ENCODE measurements at regions not wholly inside any gene's neighbourhood (a gene's known extent, or its start where the extent isn't known, plus 50 kb on each side); places are given as distances from the start of the nearest gene placed in this dataset.

DNA sequence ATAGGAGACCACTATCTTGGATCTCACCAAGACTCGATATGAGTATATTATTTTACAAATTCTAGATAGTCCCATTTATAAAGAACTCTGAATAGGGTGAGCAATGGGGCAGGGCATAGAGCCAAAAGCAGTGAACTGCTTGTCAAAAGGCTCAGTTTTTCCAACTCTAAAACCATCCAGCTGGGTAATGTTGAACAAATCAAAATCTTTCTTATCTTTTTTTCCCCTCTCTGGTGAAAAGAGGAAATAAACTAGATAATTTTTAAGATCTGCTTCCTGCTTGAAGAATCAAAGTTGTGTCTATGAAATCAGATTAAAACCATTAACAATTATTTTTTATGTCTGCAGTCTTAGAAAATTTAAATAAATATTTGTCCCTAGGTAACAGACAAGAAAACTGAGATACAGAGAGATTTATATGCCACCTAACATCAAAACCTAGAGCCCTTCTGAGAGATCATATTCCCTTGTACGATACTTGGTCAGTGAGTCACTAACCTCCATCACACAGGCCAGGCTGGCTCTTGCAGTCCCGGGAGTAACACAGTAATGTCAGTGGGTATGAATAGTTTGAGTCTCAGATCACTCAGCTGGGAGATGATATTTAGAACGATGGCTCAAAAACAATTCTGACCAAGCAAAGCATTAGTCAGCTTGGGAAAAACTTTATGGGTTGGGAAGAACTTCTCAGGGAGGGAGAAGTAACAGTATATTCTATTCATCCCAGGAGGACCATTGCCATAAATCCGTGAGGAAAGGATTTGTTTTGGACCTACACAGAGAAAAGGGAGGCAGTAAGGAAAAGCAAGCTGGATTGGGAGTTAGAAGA lies 178.8 kb downstream of the REEP3 start:
- Mint-ChIP-seq H3K27ac (no peak overlapping the region), H3K9me3 (no peaks in the 10 kb centered on the region), H3K4me1 (no peaks in the 10 kb centered on the region), H3K27me3 (ENCODE audit: low read depth in 3 of 3) (peaks cover 0 to 3% (median 1%) of the 10 kb centered on the region in 3 donors), H3K36me3 (no peaks in the 10 kb centered on the region), H3K4me3 (no peak overlapping the region)
- DNase-seq = no peak

DNA sequence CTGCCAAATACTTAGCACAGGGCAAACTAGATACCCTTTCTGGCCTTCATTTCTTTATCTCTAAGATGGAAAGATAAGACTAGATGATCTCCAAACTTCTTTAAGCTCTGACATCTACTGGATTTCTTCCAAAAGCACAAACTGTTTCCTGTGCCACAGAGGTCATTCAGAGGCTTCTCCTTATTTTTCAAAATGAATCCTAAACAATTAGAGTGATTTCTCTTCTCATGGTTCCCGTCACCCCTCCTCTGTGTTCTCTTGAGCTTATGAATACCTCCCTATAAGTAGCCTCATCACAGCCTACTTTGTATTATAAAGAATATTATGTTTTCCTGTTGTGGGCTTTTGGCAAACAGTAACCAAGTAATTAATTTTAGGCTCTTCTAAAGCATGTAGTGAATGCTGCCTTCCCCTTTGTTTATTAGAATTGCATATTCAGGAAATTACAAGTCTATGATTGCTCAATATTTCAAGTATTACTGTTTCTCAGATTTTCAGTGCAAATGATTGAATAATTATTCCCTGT lies 179.5 kb downstream of the REEP3 start:
- Mint-ChIP-seq H3K27me3 (ENCODE audit: low read depth in 3 of 3) (peaks cover 0 to 3% (median 1%) of the 10 kb centered on the region in 3 donors), H3K9me3 (no peaks in the 10 kb centered on the region), H3K36me3 (no peaks in the 10 kb centered on the region), H3K4me1 (no peaks in the 10 kb centered on the region), H3K4me3 (no peak overlapping the region), H3K27ac (no peak overlapping the region)
- DNase-seq = no peak

DNA sequence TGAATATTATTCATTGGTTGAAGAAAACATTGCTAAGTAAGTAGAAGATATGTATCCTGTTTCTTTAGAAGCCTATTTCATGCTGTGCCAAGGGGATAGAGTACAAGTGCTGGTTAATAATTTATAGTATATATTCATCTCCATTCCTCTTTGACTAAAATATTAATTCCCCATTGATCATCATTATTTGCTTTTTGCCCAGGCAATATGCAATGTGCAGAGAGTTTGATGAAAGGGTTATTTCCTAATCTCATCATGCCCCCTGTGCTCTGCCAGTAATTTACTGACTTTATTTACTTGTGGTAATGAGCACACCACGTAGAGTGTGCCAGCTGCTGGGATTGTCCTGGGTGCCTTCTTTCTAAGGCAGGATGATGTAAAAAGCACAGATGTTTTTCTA lies 180.9 kb downstream of the REEP3 start:
- no peak for DNase-seq
- Mint-ChIP-seq H3K27ac (no peak overlapping the region), H3K4me1 (no peaks in the 10 kb centered on the region), H3K27me3 (ENCODE audit: low read depth in 3 of 3) (peaks cover 1 to 4% (median 2%) of the 10 kb centered on the region in 3 donors), H3K36me3 (no peaks in the 10 kb centered on the region), H3K4me3 (no peak overlapping the region), H3K9me3 (no peaks in the 10 kb centered on the region)

DNA sequence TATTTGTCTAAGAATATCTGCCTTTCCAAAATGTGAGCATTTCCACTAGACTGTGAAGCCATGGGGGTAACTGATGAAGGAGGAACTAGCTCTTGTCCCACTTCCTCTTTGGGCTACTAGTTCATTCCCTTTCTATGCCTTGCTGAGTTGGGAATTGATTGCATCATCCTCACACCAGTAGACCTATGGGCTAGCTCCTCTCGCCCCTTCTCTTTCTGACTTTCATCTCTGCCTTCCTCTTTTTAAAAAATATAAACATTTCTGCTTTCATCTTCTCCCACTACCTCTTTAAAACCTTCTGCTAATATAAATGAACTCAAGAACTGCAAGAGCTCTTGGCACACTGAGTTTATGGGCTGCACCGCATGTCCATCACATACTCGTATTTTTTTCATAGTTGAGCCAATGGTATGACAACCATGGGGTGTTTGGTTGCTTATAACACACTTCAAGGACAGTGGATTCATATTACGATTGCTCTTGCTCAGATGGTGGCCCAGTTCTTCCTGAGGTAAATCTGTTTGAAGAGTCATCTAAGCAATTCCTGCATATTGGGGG lies 182.0 kb downstream of the REEP3 start:
- Mint-ChIP-seq H3K4me3 (no peak overlapping the region), H3K27me3 (ENCODE audit: low read depth in 3 of 3) (peaks cover 1 to 4% (median 2%) of the 10 kb centered on the region in 3 donors), H3K36me3 (no peaks in the 10 kb centered on the region), H3K4me1 (no peaks in the 10 kb centered on the region), H3K27ac (no peak overlapping the region), H3K9me3 (no peaks in the 10 kb centered on the region)
- no peak for DNase-seq

DNA sequence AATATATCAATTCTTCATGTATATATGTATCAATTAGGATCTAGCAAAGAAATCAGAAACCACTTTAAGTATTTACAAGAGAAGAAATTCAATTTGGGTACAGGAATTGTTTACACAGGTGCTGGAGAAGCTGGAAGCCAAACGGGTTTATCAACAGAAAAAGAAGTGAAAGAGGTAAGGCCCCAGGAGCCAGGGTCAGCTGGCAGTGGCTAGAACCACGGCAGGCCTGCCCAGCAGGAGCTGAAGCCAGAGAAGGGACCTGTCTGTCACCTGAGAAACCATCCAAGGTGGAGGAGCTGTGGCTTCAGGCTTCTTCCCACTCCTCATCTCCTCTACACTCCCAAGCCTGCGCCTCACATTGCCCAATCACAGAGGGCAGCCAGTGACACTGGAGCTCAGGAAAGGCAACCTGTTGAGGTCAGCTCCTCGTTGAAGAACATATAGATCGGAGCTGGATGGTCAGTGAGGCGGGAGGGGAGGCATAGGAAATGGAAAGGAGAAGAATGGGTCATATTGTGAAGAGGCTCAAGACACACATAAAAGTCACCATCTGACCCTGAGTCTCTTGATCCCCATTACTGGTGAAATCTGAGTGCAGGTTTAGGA lies 182.6 kb downstream of the REEP3 start:
- no peak for DNase-seq
- H3K27me3 Mint-ChIP-seq (ENCODE audit: low read depth in 3 of 3) = peaks cover 0 to 4% (median 2%) of the 10 kb centered on the region in 3 donors
- no peaks in the 10 kb centered on the region for H3K4me1 Mint-ChIP-seq
- H3K9me3 Mint-ChIP-seq = no peaks in the 10 kb centered on the region
- no peak overlapping the region for H3K4me3 Mint-ChIP-seq
- no peak overlapping the region for H3K27ac Mint-ChIP-seq
- no peaks in the 10 kb centered on the region for H3K36me3 Mint-ChIP-seq

DNA sequence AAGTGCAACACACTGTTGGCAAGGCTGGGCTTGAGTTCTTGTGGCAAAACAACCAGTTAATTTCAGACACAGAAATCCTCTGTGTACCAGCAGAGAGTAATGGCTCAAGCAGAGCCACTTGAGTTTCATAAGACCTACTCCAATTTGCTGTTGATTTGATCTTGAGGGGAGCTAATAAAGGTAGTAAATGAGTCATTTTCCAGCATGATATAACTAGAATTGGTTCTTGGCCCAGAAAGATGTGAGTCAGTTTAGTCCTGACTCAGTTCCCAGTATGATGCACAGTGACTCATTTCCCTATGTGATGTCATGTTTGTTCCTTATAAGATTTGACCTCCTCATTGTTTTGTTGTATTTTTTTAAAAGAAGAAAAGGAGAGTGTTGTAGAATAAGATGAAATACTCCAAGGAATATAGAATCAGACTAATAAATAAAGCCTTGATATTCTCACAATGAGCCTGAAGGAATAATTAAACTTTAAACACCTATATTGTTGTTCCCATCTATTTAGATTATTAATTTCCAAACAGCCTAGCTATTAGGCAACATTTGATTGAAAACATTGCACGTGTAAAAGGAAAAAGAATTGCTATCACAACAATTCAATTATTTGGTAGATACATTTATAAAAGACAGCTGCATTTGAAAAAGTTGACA lies 186.2 kb downstream of the REEP3 start:
- no peaks in the 10 kb centered on the region for H3K4me1 Mint-ChIP-seq
- H3K27ac Mint-ChIP-seq = no peak overlapping the region
- no peak overlapping the region for H3K4me3 Mint-ChIP-seq
- H3K9me3 Mint-ChIP-seq = no peaks in the 10 kb centered on the region
- peaks cover 0 to 2% (median 1%) of the 10 kb centered on the region in 3 donors for H3K27me3 Mint-ChIP-seq (ENCODE audit: low read depth in 3 of 3)
- no peak for DNase-seq
- no peaks in the 10 kb centered on the region for H3K36me3 Mint-ChIP-seq

DNA sequence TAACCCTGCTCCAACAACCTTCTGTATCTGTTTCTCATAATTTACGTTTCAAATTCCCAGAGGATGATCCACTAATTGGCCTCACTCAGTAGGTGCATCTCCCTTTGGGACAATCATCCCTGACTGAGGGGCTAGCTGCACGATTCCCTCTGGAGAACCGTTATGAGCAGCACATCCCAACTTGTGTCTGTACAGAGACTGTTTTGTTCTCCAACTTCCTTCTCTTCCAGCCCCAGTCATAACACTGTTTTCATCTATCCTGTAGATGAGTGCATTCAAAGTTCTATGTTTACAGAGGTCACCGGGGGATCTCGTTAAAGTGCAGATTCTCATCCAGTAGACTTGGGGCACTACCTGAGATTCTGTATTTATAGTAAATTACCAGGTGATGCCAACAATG lies 187.2 kb downstream of the REEP3 start:
- no peaks in the 10 kb centered on the region for H3K4me1 Mint-ChIP-seq
- H3K4me3 Mint-ChIP-seq = no peak overlapping the region
- peaks cover 0 to 2% (median 1%) of the 10 kb centered on the region in 3 donors for H3K27me3 Mint-ChIP-seq (ENCODE audit: low read depth in 3 of 3)
- no peaks in the 10 kb centered on the region for H3K9me3 Mint-ChIP-seq
- H3K36me3 Mint-ChIP-seq = no peaks in the 10 kb centered on the region
- no peak overlapping the region for H3K27ac Mint-ChIP-seq
- DNase-seq = no peak

DNA sequence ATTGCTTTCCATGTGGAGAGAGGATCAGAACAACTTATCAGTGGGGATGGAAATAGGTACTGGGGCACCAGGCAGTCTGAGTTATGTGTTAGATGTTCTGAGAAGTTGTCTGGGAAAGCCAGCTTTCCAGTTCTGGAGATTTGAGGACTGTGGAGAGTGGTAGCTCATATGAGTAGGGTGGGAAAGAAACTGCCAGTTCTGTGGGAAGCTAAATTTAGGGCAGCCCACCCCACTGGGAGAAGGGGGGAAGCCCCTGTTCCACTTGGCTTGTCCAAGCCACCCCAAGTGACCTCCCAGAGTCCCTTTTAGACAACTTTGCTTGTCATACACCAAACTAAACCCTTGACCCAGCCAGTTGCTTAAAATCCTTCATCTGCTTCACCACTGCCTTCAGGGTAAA lies 189.5 kb downstream of the REEP3 start:
- no peaks in the 10 kb centered on the region for H3K4me1 Mint-ChIP-seq
- no peak overlapping the region for H3K27ac Mint-ChIP-seq
- H3K36me3 Mint-ChIP-seq = no peaks in the 10 kb centered on the region
- no peaks in the 10 kb centered on the region for H3K9me3 Mint-ChIP-seq
- peaks cover 1 to 2% (median 2%) of the 10 kb centered on the region in 3 donors for H3K27me3 Mint-ChIP-seq (ENCODE audit: low read depth in 3 of 3)
- no peak for DNase-seq
- H3K4me3 Mint-ChIP-seq = no peak overlapping the region

DNA sequence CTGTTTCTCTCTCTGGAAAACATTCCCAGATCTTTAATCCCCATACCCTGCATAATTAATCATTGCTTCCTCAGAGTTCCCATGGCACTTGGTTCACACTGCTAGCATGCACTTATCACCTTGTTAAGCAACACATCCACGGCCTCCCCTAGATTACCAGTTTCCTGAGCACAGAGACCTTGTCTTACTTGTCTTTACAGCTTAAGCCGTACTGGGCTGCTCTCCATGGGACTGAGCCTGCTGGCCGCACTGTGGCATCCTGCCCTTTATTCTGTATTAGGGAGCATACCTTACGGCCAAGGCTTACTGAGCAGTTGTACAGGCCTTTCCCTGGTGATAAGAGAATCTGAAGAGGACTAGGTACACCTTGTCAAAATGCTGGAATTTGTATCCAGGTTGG lies 190.2 kb downstream of the REEP3 start:
- Mint-ChIP-seq H3K4me3 (no peak overlapping the region), H3K27me3 (ENCODE audit: low read depth in 3 of 3) (peaks cover 1 to 2% (median 2%) of the 10 kb centered on the region in 3 donors), H3K9me3 (no peaks in the 10 kb centered on the region), H3K27ac (no peak overlapping the region), H3K36me3 (no peaks in the 10 kb centered on the region), H3K4me1 (no peaks in the 10 kb centered on the region)
- no peak for DNase-seq

DNA sequence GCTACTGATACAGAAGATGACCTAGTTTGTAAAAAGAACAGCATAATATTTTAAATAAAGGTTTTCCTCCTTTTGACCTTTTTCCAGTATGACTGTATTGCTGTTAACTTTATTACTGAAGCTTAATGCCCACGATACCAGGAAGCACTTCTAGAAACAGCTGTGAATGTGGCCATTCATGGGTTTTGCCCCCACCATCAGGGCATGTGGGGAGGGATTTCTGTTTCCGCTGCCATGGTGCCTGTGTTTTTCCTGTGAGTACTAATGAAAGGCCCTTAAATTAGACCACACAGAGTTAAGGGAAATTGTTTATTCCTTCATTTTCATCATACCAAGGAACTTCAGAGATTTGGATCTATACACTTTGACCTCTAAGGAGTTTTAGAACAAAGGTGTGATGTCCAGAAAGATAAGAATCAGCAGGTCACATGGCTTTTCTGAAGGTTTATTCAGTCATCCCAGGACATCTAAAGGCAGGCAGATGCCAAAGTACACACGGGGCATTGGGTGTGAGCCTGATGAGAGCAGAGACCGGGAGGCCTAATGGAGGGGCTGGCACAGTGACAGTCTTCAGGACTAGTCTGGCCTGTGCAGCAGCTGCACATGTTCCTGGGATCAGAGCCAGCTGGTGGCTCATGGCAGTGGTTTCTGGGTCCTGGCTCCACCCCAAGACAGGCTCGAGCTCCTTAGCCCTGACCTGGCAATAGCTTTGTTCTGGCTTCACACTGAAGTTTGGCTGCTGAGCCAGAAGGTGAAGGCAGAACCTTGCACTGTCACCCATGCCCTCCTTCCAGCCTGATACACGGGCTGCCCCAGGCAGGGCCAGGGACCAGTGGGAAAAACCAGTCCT lies 190.9 kb downstream of the REEP3 start:
- H3K36me3 Mint-ChIP-seq = no peaks in the 10 kb centered on the region
- H3K4me1 Mint-ChIP-seq = no peaks in the 10 kb centered on the region
- H3K4me3 Mint-ChIP-seq = no peak overlapping the region
- H3K9me3 Mint-ChIP-seq = no peaks in the 10 kb centered on the region
- peaks cover 0 to 2% (median 0%) of the 10 kb centered on the region in 3 donors for H3K27me3 Mint-ChIP-seq (ENCODE audit: low read depth in 3 of 3)
- no peak for DNase-seq
- no peak overlapping the region for H3K27ac Mint-ChIP-seq

DNA sequence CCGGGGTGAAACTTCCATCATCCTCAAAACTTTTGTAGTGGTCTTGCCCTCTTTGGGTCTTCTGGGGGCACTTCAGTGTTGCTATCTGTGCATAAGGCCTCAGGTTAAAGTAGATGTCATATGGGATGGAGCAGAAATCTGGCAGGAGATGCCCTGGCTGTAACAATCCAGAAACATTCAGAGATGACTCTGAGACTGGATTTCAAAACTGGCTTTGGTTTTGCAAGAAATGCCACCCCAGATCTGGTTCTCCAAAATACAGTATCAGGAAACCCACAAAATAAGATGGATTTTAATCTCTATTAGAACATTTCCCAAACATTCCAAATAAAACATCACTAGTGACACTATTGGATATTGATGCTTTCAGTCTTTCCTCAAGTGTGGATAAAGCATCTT lies 191.5 kb downstream of the REEP3 start:
- Mint-ChIP-seq H3K27ac (no peak overlapping the region), H3K36me3 (no peaks in the 10 kb centered on the region), H3K27me3 (ENCODE audit: low read depth in 3 of 3) (peaks cover 0 to 4% (median 0%) of the 10 kb centered on the region in 3 donors), H3K9me3 (no peaks in the 10 kb centered on the region), H3K4me3 (no peak overlapping the region), H3K4me1 (no peaks in the 10 kb centered on the region)
- no peak for DNase-seq

DNA sequence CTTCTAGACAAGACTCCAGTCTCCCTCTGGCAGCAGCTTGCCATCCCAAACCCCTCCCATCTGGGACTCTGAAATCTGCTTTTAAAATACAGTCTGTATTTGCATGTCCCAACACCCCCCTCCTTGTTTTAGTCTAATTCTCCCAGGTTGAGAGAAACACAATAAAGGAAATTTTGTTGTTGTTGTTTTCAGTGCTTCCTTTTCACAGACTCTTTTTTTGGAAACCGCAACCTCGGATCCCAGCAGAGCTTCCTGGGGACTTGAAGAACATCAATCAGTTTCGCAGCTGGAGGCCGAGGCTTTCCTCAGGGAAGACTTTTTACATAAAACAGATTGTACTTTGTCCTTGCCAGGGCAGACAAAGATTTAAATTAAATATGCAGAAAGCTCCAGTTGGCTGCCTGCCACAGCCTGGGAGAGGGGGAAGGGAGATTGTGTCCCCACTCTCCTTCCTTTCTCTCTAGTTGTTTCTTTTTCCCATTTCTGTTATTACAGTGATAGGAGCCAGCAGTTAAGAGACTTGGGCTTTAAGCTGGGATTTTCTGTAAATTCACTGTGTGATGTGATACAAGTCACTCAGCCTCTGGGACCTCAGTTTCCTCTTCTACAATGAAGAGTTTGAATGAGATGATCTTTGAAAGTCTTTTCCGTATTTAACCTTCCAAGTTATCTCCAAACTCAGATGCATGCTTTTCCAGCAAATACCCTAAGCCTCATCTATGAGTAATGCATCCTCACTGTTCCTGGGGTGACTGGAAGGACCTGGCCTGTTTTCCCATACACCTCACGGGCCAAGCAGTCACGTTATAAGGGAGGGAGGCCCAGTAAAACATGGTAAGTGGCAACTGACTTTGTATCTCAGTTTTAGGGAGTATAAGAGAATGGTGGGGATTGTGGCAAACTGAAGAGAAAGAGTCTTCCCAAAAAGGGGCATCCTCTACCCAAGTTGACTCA lies 192.3 kb downstream of the REEP3 start:
- Mint-ChIP-seq H3K9me3 (no peaks in the 10 kb centered on the region), H3K4me1 (no peaks in the 10 kb centered on the region), H3K27me3 (ENCODE audit: low read depth in 3 of 3) (peaks cover 0 to 5% (median 0%) of the 10 kb centered on the region in 3 donors), H3K4me3 (no peak overlapping the region), H3K27ac (no peak overlapping the region), H3K36me3 (no peaks in the 10 kb centered on the region)
- no peak for DNase-seq

Measured in immature natural killer cell (primary cell).